PC-9 (cell line): ENCODE measurements at regions not wholly inside any gene's neighbourhood (a gene's known extent, or its start where the extent isn't known, plus 50 kb on each side); places are given as distances from the start of the nearest gene placed in this dataset.

Experiments
- EZH2 ChIP-seq: fragments of 200-600 bp; sonication (generic); IDR thresholded peaks from 2 replicates; pipeline ENCODE4 v1.8.0; 2017; ENCODE audit warnings: antibody characterized with exemption, low read depth
- TF ChIP-seq, protein P1 (sequence below): fragments of 200-600 bp; sonication (generic); conservative IDR thresholded peaks from 2 replicates; pipeline ENCODE4 v1.6.1; 2017; ENCODE audit warnings: mixed run types, antibody characterized with exemption, mild to moderate bottlenecking, moderate library complexity

DNA sequence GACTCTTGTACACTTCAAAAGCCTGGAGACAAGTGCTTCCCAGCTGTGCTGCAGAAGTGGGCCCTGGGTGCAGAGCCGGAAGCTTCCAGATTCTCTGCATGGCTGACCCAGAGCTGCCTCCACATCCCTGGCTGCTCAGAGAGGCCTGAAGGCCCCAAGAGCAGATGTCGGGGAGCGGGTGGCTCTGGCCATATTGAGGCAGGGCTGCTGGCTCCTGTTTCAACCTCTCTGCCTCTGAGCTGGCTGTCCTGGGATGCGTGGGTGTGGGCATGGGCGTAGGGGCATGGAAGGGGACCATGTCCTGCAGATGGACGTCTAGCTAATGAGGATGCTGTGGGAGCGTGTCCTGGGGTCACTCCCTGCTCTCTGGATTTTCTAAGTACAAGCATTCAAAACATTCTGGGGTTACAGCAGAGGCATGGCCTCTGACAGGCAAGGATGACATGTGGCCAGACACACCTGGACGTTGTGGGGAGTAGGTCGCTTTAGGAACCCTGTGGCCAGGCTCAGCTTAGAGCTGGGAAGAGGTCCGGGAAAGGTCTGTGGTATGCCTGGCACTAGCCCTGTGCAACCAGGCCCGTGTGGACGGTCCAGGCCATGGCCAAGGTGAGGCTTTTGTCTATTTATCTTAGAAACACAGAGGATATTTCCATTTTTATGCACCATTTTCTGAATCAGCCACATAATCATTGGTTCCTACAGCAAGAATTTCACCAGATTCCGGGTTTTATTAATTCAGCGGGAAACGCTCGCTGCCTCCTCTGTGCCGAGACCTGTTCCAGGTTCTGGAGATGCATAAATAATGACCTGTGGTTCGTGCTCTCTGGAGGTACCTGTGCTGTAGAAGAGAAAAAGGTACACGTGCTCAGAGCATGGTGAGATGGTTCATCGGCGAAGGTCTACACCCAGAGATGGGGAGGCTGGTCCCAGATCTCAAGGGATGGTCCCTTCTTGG, 361.1 kb downstream of the GLRX3 start:
- TF ChIP-seq, protein P1, sequence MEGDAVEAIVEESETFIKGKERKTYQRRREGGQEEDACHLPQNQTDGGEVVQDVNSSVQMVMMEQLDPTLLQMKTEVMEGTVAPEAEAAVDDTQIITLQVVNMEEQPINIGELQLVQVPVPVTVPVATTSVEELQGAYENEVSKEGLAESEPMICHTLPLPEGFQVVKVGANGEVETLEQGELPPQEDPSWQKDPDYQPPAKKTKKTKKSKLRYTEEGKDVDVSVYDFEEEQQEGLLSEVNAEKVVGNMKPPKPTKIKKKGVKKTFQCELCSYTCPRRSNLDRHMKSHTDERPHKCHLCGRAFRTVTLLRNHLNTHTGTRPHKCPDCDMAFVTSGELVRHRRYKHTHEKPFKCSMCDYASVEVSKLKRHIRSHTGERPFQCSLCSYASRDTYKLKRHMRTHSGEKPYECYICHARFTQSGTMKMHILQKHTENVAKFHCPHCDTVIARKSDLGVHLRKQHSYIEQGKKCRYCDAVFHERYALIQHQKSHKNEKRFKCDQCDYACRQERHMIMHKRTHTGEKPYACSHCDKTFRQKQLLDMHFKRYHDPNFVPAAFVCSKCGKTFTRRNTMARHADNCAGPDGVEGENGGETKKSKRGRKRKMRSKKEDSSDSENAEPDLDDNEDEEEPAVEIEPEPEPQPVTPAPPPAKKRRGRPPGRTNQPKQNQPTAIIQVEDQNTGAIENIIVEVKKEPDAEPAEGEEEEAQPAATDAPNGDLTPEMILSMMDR = no peak
- no peak for TF ChIP-seq EZH2
